D721Med (cell line): ENCODE measurements at regions not wholly inside any gene's neighbourhood (a gene's known extent, or its start where the extent isn't known, plus 50 kb on each side); places are given as distances from the start of the nearest gene placed in this dataset.
"Not testable (repeated sequence)": the region's sequence is repeated elsewhere in the genome, so short reads cannot be mapped to it uniquely, and the experiment has no call there.

Experiments
- DNase-seq: peaks from one replicate; pipeline ENCODE4 v3.0.0; 2011; ENCODE audit warnings: low spot score; ENCODE audit not compliant: insufficient read length
- FAIRE-seq: peaks from 2 replicates; lab custom pipeline; 2011; peaks lifted over from hg19 to GRCh38; lab: Jason Lieb, UNC
- CTCF ChIP-seq: IDR thresholded peaks from 2 replicates; pipeline ENCODE4 v1.5.1; 2012; ENCODE audit warnings: mild to moderate bottlenecking, control low read depth; ENCODE audit not compliant: insufficient read depth; ENCODE audit errors: missing control alignments

- DNase-seq (no peak), FAIRE-seq (no peak)
- TF ChIP-seq CTCF: no peak
These were observed 112.2 kb downstream of the ACTBL2 start for GRCh38 chr5:57370376-57370775.

GRCh38 chr5:57368010-57368409 is 114.6 kb downstream of the ACTBL2 start:
- DNase-seq: no peak
- TF ChIP-seq CTCF: no peak
- no peak for FAIRE-seq

- DNase-seq (no peak), FAIRE-seq (no peak)
- TF ChIP-seq CTCF: no peak
These were observed 115.9 kb downstream of the ACTBL2 start for GRCh38 chr5:57366744-57367143.

GRCh38 chr5:57362951-57363350 is 119.7 kb downstream of the ACTBL2 start:
- DNase-seq: no peak
- TF ChIP-seq CTCF: no peak
- FAIRE-seq: no peak

- FAIRE-seq: no peak
- no peak for DNase-seq
- no peak for TF ChIP-seq CTCF
These were observed 121.7 kb downstream of the ACTBL2 start for GRCh38 chr5:57360871-57361270.

- DNase-seq: no peak
- no peak for TF ChIP-seq CTCF
- FAIRE-seq: no peak
These were observed 123.6 kb downstream of the ACTBL2 start for GRCh38 chr5:57358796-57359592.

- DNase-seq, FAIRE-seq: not testable (repeated sequence)
These were observed 125.8 kb downstream of the ACTBL2 start for GRCh38 chr5:57356850-57357249.

GRCh38 chr5:57349214-57349613 is 133.4 kb downstream of the ACTBL2 start:
- no peak for TF ChIP-seq CTCF
- DNase-seq (no peak), FAIRE-seq (no peak)
